ENCODE measurements at regions not wholly inside any gene's neighbourhood (a gene's known extent, or its start where the extent isn't known, plus 50 kb on each side); places are given as distances from the start of the nearest gene placed in this dataset.

DNA sequence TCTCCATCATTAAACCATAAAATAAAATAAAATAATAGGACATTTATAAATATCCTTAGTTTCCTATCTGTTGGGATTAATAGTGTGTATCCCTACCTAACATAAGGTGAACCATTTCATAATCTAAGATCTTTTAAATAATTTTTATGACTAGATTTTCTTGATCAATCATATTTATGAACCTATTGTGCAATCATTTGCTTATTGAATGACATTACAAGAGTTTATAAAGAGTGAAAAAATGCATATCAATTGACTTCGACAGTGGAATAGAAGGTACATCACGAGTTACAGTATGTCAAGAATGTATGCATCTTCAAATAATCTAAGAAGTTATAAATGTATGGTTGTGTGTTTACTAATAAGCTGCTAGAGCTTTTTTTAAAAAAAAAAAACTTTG is 1554.8 kb upstream of the TMEFF2 start:
- Histone ChIP-seq H3K4me1 (ENCODE audit: low read depth) (no peaks in the 10 kb centered on the region), H3K9me3 (ENCODE audit: low read depth) (no peaks in the 10 kb centered on the region), H3K36me3 (no peaks in the 10 kb centered on the region), H3K27ac (no peak overlapping the region), H3K27me3 (no peaks in the 10 kb centered on the region), H3K4me3 (no peak overlapping the region)
- no peak for DNase-seq (ENCODE audit: low read depth in 1 of 2, low spot score in 1 of 2)
- TF ChIP-seq CTCF (IDR thresholded peaks at IDR 0.05; ENCODE audit: low read depth, low read length): no peak

- Histone ChIP-seq H3K27me3 (no peaks in the 10 kb centered on the region), H3K27ac (no peak overlapping the region), H3K4me1 (ENCODE audit: low read depth) (no peaks in the 10 kb centered on the region), H3K4me3 (no peak overlapping the region), H3K9me3 (ENCODE audit: low read depth) (no peaks in the 10 kb centered on the region), H3K36me3 (no peaks in the 10 kb centered on the region)
- TF ChIP-seq CTCF (IDR thresholded peaks at IDR 0.05; ENCODE audit: low read depth, low read length): no peak
- no peak for DNase-seq (ENCODE audit: low read depth in 1 of 2, low spot score in 1 of 2)
Measured at GRCh38 chr2:193743089-193743488, 1548.4 kb upstream of the TMEFF2 start.

DNA sequence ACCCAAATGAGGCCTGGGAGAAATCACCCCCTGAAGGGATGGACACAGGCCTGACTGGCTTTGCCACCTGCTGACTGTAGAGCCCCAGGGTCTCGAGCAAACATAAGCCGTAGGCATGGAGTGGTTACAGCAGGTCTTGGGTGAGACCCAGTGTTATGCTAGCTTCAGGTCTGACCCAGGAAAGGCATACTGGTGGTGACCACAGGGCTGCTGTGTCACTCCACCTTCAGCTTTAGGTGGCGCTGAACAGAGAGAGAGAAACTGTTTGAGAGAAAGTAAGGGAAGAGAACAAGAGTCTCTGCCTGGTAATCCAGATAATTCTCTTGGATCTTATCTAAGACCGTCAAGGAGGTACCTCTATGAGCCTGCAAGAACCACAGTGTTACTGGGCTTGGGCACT is 1544.2 kb upstream of the TMEFF2 start:
- TF ChIP-seq CTCF (IDR thresholded peaks at IDR 0.05; ENCODE audit: low read depth, low read length): no peak
- DNase-seq (ENCODE audit: low read depth in 1 of 2, low spot score in 1 of 2): no peak

DNA sequence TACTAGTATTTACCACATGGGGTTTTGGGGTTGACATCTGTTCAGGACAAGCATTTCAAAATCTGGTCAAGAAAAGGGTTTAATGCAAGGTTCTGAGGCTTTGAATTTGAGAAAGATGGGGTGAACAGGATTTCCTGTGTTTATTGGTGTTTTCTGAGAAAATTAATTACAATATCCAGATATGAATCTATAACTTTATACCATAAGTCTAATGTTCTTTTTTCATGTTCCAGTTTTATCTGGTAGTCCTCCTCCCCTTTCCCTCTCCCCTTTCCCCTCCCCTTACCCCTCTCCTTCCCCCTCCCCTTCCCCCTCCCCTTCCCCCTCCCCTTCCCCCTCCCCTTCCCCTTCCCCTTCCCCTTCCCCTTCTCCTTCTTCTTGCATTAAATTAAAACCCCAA is 1518.2 kb upstream of the TMEFF2 start:
- DNase-seq (ENCODE audit: low read depth in 1 of 2, low spot score in 1 of 2): no peak
- no peak for TF ChIP-seq CTCF (IDR thresholded peaks at IDR 0.05; ENCODE audit: low read depth, low read length)
- no peak overlapping the region for H3K4me3 ChIP-seq
- H3K27ac ChIP-seq: no peak overlapping the region
- no peaks in the 10 kb centered on the region for H3K36me3 ChIP-seq
- H3K27me3 ChIP-seq: no peaks in the 10 kb centered on the region
- H3K9me3 ChIP-seq (ENCODE audit: low read depth): no peaks in the 10 kb centered on the region
- no peaks in the 10 kb centered on the region for H3K4me1 ChIP-seq (ENCODE audit: low read depth)

More for the DNA sequence above, 1544.2 kb upstream of the TMEFF2 start:
- Histone ChIP-seq H3K36me3 (no peaks in the 10 kb centered on the region), H3K9me3 (ENCODE audit: low read depth) (no peaks in the 10 kb centered on the region), H3K4me3 (no peak overlapping the region), H3K27ac (no peak overlapping the region), H3K4me1 (ENCODE audit: low read depth) (no peaks in the 10 kb centered on the region), H3K27me3 (no peaks in the 10 kb centered on the region)

DNA sequence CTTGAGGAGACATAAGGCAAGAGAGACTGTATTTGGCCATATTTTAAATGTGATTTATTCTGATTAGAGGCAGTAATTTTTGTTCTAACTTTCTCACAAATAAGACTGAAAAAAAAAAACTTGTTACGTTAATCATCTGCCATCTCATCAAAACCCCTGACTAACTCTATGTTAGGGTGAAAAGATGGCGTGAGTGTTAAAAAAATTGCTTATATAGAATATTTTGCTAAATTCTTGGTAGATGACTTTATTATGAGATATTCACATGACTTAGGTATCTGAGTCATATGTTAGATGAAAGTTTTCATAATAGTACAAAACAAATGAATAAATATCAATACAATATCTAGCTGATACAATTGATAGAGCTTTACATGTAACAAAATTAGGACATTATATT is 1508.7 kb upstream of the TMEFF2 start:
- no peaks in the 10 kb centered on the region for H3K4me1 ChIP-seq (ENCODE audit: low read depth)
- no peak overlapping the region for H3K27ac ChIP-seq
- no peaks in the 10 kb centered on the region for H3K27me3 ChIP-seq
- no peaks in the 10 kb centered on the region for H3K9me3 ChIP-seq (ENCODE audit: low read depth)
- DNase-seq (ENCODE audit: low read depth in 1 of 2, low spot score in 1 of 2): no peak
- no peaks in the 10 kb centered on the region for H3K36me3 ChIP-seq
- no peak for TF ChIP-seq CTCF (IDR thresholded peaks at IDR 0.05; ENCODE audit: low read depth, low read length)
- H3K4me3 ChIP-seq: no peak overlapping the region

GRCh38 chr2:193701484-193701883 is 1506.8 kb upstream of the TMEFF2 start:
- Histone ChIP-seq H3K9me3 (ENCODE audit: low read depth) (no peaks in the 10 kb centered on the region), H3K4me1 (ENCODE audit: low read depth) (no peaks in the 10 kb centered on the region), H3K36me3 (no peaks in the 10 kb centered on the region), H3K27me3 (no peaks in the 10 kb centered on the region), H3K4me3 (no peak overlapping the region), H3K27ac (no peak overlapping the region)
- TF ChIP-seq CTCF (IDR thresholded peaks at IDR 0.05; ENCODE audit: low read depth, low read length): no peak
- no peak for DNase-seq (ENCODE audit: low read depth in 1 of 2, low spot score in 1 of 2)
